Dermis microvascular lymphatic vessel endothelial cell (primary cell): ENCODE measurements at regions not wholly inside any gene's neighbourhood (a gene's known extent, or its start where the extent isn't known, plus 50 kb on each side); places are given as distances from the start of the nearest gene placed in this dataset.

Experiments
- DNase-seq, 2 donors: peaks; one replicate each; pipeline versions ENCODE4 v3.0.0 to v3.0.0-alpha.2; 2010; ENCODE audit warnings: low read depth in 2 of 2

- no peak for DNase-seq
Measured at GRCh38 chr10:131424836-131425491, 113.4 kb upstream of the TCERG1L start.

GRCh38 chr10:131425752-131426533, 114.4 kb upstream of the TCERG1L start:
- DNase-seq: no peak

- DNase-seq: no peak
Measured at GRCh38 chr10:131426534-131426898, 115.0 kb upstream of the TCERG1L start.

GRCh38 chr10:131427281-131427680, 115.8 kb upstream of the TCERG1L start:
- DNase-seq: no peak

- DNase-seq: no peak
Measured at GRCh38 chr10:131427901-131428300, 116.4 kb upstream of the TCERG1L start.

- no peak for DNase-seq
Measured at GRCh38 chr10:131429141-131429540, 117.6 kb upstream of the TCERG1L start.

- DNase-seq: no peak
Measured at GRCh38 chr10:131429942-131430341, 118.4 kb upstream of the TCERG1L start.

GRCh38 chr10:131430716-131431412, 119.3 kb upstream of the TCERG1L start:
- no peak for DNase-seq

- DNase-seq: no peak
Measured at GRCh38 chr10:131431533-131431932, 120.0 kb upstream of the TCERG1L start.

- no peak for DNase-seq
Measured at GRCh38 chr10:131431978-131432690, 120.6 kb upstream of the TCERG1L start.

- DNase-seq: no peak
Measured at GRCh38 chr10:131433568-131433967, 122.0 kb upstream of the TCERG1L start.

GRCh38 chr10:131435232-131435631, 123.7 kb upstream of the TCERG1L start:
- DNase-seq: no peak

GRCh38 chr10:131435760-131436457, 124.4 kb upstream of the TCERG1L start:
- DNase-seq: no peak

- no peak for DNase-seq
Measured at GRCh38 chr10:131436458-131436857, 124.9 kb upstream of the TCERG1L start.

GRCh38 chr10:131437556-131438475, 126.3 kb upstream of the TCERG1L start:
- no peak for DNase-seq

GRCh38 chr10:131438665-131439064, 127.1 kb upstream of the TCERG1L start:
- no peak for DNase-seq

- DNase-seq: no peak
Measured at GRCh38 chr10:131439705-131440104, 128.2 kb upstream of the TCERG1L start.

- no peak for DNase-seq
Measured at GRCh38 chr10:131440405-131441360, 129.2 kb upstream of the TCERG1L start.

- DNase-seq: no peak
Measured at GRCh38 chr10:131442271-131442670, 130.8 kb upstream of the TCERG1L start.
